Epithelial cell of proximal tubule (primary cell): ENCODE measurements at regions not wholly inside any gene's neighbourhood (a gene's known extent, or its start where the extent isn't known, plus 50 kb on each side); places are given as distances from the start of the nearest gene placed in this dataset.

Experiments used
- DNase-seq: peaks from one replicate; pipeline ENCODE4 v3.0.0-alpha.2; 2011; ENCODE audit warnings: low read depth
- H3K4me3 ChIP-seq: 2 replicates; pipeline ENCODE4 v1.5.1; 2011; ENCODE audit warnings: low read depth, mild to moderate bottlenecking, low read length
- CTCF ChIP-seq: conservative IDR thresholded peaks from 2 replicates; pipeline ENCODE4 v1.5.1; 2012; ENCODE audit warnings: low read depth, mild to moderate bottlenecking, low read length

- TF ChIP-seq CTCF = no peak
- DNase-seq = no peak
Measured at GRCh38 chr9:89712283-89712682, 107.5 kb downstream of the GADD45G start.

GRCh38 chr9:89714321-89714720 lies 109.5 kb downstream of the GADD45G start:
- TF ChIP-seq CTCF = no peak
- no peak for DNase-seq

More at GRCh38 chr9:89712283-89712682, 107.5 kb downstream of the GADD45G start:
- no peak overlapping the region for H3K4me3 ChIP-seq

GRCh38 chr9:89715318-89715858 lies 110.6 kb downstream of the GADD45G start:
- H3K4me3 ChIP-seq = no peak overlapping the region
- DNase-seq = no peak
- TF ChIP-seq CTCF = no peak

More at GRCh38 chr9:89714321-89714720, 109.5 kb downstream of the GADD45G start:
- no peak overlapping the region for H3K4me3 ChIP-seq

- TF ChIP-seq CTCF = no peak
- H3K4me3 ChIP-seq = no peak overlapping the region
- DNase-seq = no peak
Measured at GRCh38 chr9:89715881-89716280, 111.1 kb downstream of the GADD45G start.

GRCh38 chr9:89716559-89716958 lies 111.7 kb downstream of the GADD45G start:
- H3K4me3 ChIP-seq = no peak overlapping the region
- DNase-seq = no peak
- no peak for TF ChIP-seq CTCF

GRCh38 chr9:89718176-89718575 lies 113.4 kb downstream of the GADD45G start:
- no peak for DNase-seq
- no peak overlapping the region for H3K4me3 ChIP-seq
- TF ChIP-seq CTCF = no peak

- no peak overlapping the region for H3K4me3 ChIP-seq
- TF ChIP-seq CTCF = no peak
- no peak for DNase-seq
Measured at GRCh38 chr9:89718651-89719050, 113.8 kb downstream of the GADD45G start.
